H1 (cell line): ENCODE measurements at regions not wholly inside any gene's neighbourhood (a gene's known extent, or its start where the extent isn't known, plus 50 kb on each side); places are given as distances from the start of the nearest gene placed in this dataset.

Source experiments
- CTCF ChIA-PET: fragments of 300-600 bp; sonication (Branson Sonifier 250); formaldehyde crosslinking; loops from one replicate; lab custom pipeline; 2021; ENCODE audit not compliant: partially characterized antibody; lab: Charles Lee
- POLR2A ChIA-PET: fragments of 300-600 bp; sonication (Branson Sonifier 250); formaldehyde crosslinking; loops from one replicate; lab custom pipeline; 2021; ENCODE audit warnings: inconsistent platforms; ENCODE audit not compliant: partially characterized antibody; lab: Charles Lee
- DNase-seq, 2 experiments: peaks; one replicate each; pipeline versions ENCODE4 v3.0.0 to v3.0.0-alpha.2; 2010 to 2022; ENCODE audit warnings: low spot score in 2 of 2, low read depth in 1 of 2, mixed read lengths in 1 of 2
- FAIRE-seq: peaks from 2 replicates; lab custom pipeline; 2011; peaks lifted over from hg19 to GRCh38; lab: Jason Lieb, UNC
- H2AFZ ChIP-seq: 2 replicates; pipeline ENCODE4 v1.8.1; 2012; ENCODE audit warnings: low read length, inconsistent platforms
- H2AK5ac ChIP-seq: 2 replicates; pipeline ENCODE4 v1.6.1; 2013; ENCODE audit warnings: low read depth, low read length
- H2BK120ac ChIP-seq: replicated peaks from 2 replicates; pipeline ENCODE3; 2013; ENCODE audit warnings: low read depth, low read length, inconsistent platforms
- H2BK12ac ChIP-seq: 2 replicates; pipeline ENCODE4 v1.6.1; 2013; ENCODE audit warnings: low read depth, low read length
- H2BK15ac ChIP-seq: 2 replicates; pipeline ENCODE4 v1.6.1; 2013; ENCODE audit warnings: low read length
- H2BK20ac ChIP-seq: 2 replicates; pipeline ENCODE4 v1.6.1; 2013; ENCODE audit warnings: low read length
- H2BK5ac ChIP-seq: 2 replicates; pipeline ENCODE4 v1.6.1; 2013; ENCODE audit warnings: low read depth, low read length
- H3K14ac ChIP-seq: 2 replicates; pipeline ENCODE4 v1.6.1; 2013; ENCODE audit warnings: inconsistent platforms; ENCODE audit not compliant: insufficient read length
- H3K18ac ChIP-seq: 2 replicates; pipeline ENCODE4 v1.6.1; 2013; ENCODE audit warnings: low read length; ENCODE audit errors: extremely low read depth
- H3K23ac ChIP-seq: 2 replicates; pipeline ENCODE4 v1.6.1; 2013; ENCODE audit warnings: inconsistent platforms; ENCODE audit not compliant: insufficient read length
- H3K23me2 ChIP-seq: 2 replicates; pipeline ENCODE4 v1.6.1; 2013; ENCODE audit warnings: low read depth, low read length
- H3K27ac ChIP-seq: 2 replicates; pipeline ENCODE4 v1.6.1; 2011; ENCODE audit warnings: low read depth, low read length, inconsistent platforms
- H3K27me3 ChIP-seq, 4 experiments: replicated peaks in 1 of 4; 1 replicate in 1 of 4; 2 replicates in 3 of 4; pipeline versions ENCODE4 v1.6.1 to v1.8.1; 2011 to 2013; ENCODE audit warnings: low read length in 3 of 4, mild to moderate bottlenecking in 3 of 4, inconsistent platforms in 2 of 4, mixed read lengths in 2 of 4, moderate library complexity in 1 of 4; ENCODE audit not compliant: control insufficient read depth in 3 of 4, insufficient read depth in 3 of 4; ENCODE audit errors: extremely low read depth in 1 of 4
- H3K36me3 ChIP-seq, 4 experiments: 2 replicates each; pipeline versions ENCODE4 v1.6.1 to v1.8.1; 2011 to 2013; ENCODE audit warnings: mild to moderate bottlenecking in 4 of 4, low read length in 3 of 4, moderate library complexity in 2 of 4, control low read depth in 1 of 4, inconsistent platforms in 1 of 4; ENCODE audit not compliant: insufficient read depth in 4 of 4, control insufficient read depth in 2 of 4
- H3K4ac ChIP-seq: replicated peaks from 2 replicates; pipeline ENCODE3; 2013; ENCODE audit warnings: low read length, low read depth, mixed read lengths, inconsistent platforms; ENCODE audit not compliant: insufficient read length
- H3K4me1 ChIP-seq, 4 experiments: replicated peaks in 1 of 4; 1 replicate in 1 of 4; 2 replicates in 3 of 4; pipeline versions ENCODE4 v1.6.1 to v1.8.1; 2011 to 2013; ENCODE audit warnings: low read length in 3 of 4, inconsistent platforms in 2 of 4, mixed read lengths in 1 of 4; ENCODE audit not compliant: insufficient read depth in 4 of 4, control insufficient read depth in 3 of 4
- H3K4me2 ChIP-seq, 2 experiments: 2 replicates each; pipeline versions ENCODE4 v1.6.1 to v1.8.1; 2011 to 2013; ENCODE audit warnings: low read depth in 2 of 2, low read length in 2 of 2, control low read depth in 1 of 2, inconsistent platforms in 1 of 2, mild to moderate bottlenecking in 1 of 2; ENCODE audit not compliant: insufficient read depth in 1 of 2
- H3K4me3 ChIP-seq, 4 experiments: fragments of 200-600, 300-600 bp in 1 of 4; sonication (generic), shearing (Covaris generic), sonication (Bioruptor Twin) in 1 of 4; 2 replicates each; pipeline versions ENCODE4 v1.5.1 to v1.8.1; 2011 to 2016; ENCODE audit warnings: low read length in 4 of 4, low read depth in 3 of 4, control low read depth in 2 of 4, inconsistent platforms in 2 of 4, mild to moderate bottlenecking in 2 of 4, mixed read lengths in 1 of 4, moderate library complexity in 1 of 4; ENCODE audit not compliant: insufficient read depth in 2 of 4; ENCODE audit errors: extremely low read depth in 1 of 4
- H3K56ac ChIP-seq: replicated peaks from 2 replicates; pipeline ENCODE3; 2013; ENCODE audit warnings: low read depth, mild to moderate bottlenecking, mixed read lengths, low read length, inconsistent platforms; ENCODE audit not compliant: insufficient read length
- H3K79me1 ChIP-seq: 2 replicates; pipeline ENCODE4 v1.6.1; 2013; ENCODE audit warnings: low read depth, low read length, control low read depth
- H3K79me2 ChIP-seq, 2 experiments: 2 replicates each; pipeline versions ENCODE4 v1.6.1 to v1.8.1; 2012 to 2013; ENCODE audit warnings: low read length in 2 of 2, mild to moderate bottlenecking in 2 of 2, inconsistent platforms in 1 of 2; ENCODE audit not compliant: insufficient read depth in 2 of 2, control insufficient read depth in 1 of 2
- H3K9ac ChIP-seq, 4 experiments: replicated peaks in 1 of 4; 1 replicate in 1 of 4; 2 replicates in 3 of 4; pipeline versions ENCODE4 v1.6.1 to v1.8.1; 2011 to 2013; ENCODE audit warnings: low read depth in 3 of 4, low read length in 3 of 4, control low read depth in 2 of 4, mild to moderate bottlenecking in 2 of 4, moderate library complexity in 2 of 4, inconsistent platforms in 1 of 4; ENCODE audit errors: extremely low read depth in 1 of 4
- H3K9me3 ChIP-seq, 2 experiments: 2 replicates each; pipeline versions ENCODE4 v1.6.1 to v1.8.1; 2012 to 2013; ENCODE audit warnings: mild to moderate bottlenecking in 2 of 2, moderate library complexity in 2 of 2, control low read depth in 1 of 2, inconsistent platforms in 1 of 2, low read depth in 1 of 2, low read length in 1 of 2, mixed read lengths in 1 of 2; ENCODE audit not compliant: insufficient read depth in 2 of 2
- H4K20me1 ChIP-seq, 2 experiments: replicated peaks in 1 of 2; 2 replicates each; pipeline versions ENCODE3 to v1.8.1; 2011 to 2013; ENCODE audit warnings: inconsistent platforms in 2 of 2, low read length in 2 of 2, mild to moderate bottlenecking in 1 of 2; ENCODE audit not compliant: insufficient read depth in 2 of 2, control insufficient read depth in 1 of 2
- H4K5ac ChIP-seq: 2 replicates; pipeline ENCODE4 v1.6.1; 2013; ENCODE audit warnings: low read length, low read depth, mixed read lengths, inconsistent platforms; ENCODE audit not compliant: insufficient read length
- H4K8ac ChIP-seq: 2 replicates; pipeline ENCODE4 v1.8.0; 2013; ENCODE audit warnings: mild to moderate bottlenecking, moderate library complexity, low read length, inconsistent platforms; ENCODE audit not compliant: insufficient read depth; ENCODE audit errors: extremely low read depth
- H4K91ac ChIP-seq: replicated peaks from 2 replicates; pipeline ENCODE3; 2013; ENCODE audit warnings: low read length, mixed read lengths, inconsistent platforms; ENCODE audit not compliant: insufficient read length
- CTBP2 ChIP-seq: IDR thresholded peaks from 2 replicates; pipeline ENCODE4 v1.7.0; 2011; ENCODE audit warnings: borderline replicate concordance, mild to moderate bottlenecking, moderate library complexity, mixed read lengths, low read length; ENCODE audit not compliant: insufficient read depth, insufficient read length
- FOSL1 ChIP-seq: IDR thresholded peaks from 2 replicates; pipeline ENCODE4 v1.6.1; 2011; ENCODE audit warnings: mild to moderate bottlenecking, low read depth, low read length, moderate library complexity; ENCODE audit not compliant: insufficient read depth
- JUND ChIP-seq: IDR thresholded peaks from 2 replicates; pipeline ENCODE4 v1.6.1; 2011; ENCODE audit warnings: mild to moderate bottlenecking, improper control_type of control experiment, low read length
- MAFK ChIP-seq: IDR thresholded peaks from 2 replicates; pipeline ENCODE4 v1.6.1; 2012; ENCODE audit warnings: low read depth, mild to moderate bottlenecking, improper control_type of control experiment, low read length
- PHF8 ChIP-seq: fragments of 200-600 bp; sonication (generic); conservative IDR thresholded peaks from 2 replicates; pipeline ENCODE4 v1.7.1; 2012; ENCODE audit warnings: low read depth, mild to moderate bottlenecking, inconsistent platforms, low read length, moderate library complexity
- POLR2A ChIP-seq, 2 experiments: IDR thresholded peaks; 1 replicate in 1 of 2; 2 replicates in 1 of 2; pipeline ENCODE4 v1.6.1; 2011; ENCODE audit warnings: low read depth in 2 of 2, low read length in 2 of 2, mild to moderate bottlenecking in 2 of 2; ENCODE audit errors: control extremely low read depth in 1 of 2
- SIX5 ChIP-seq: IDR thresholded peaks from 2 replicates; pipeline ENCODE4 v1.6.1; 2011; ENCODE audit warnings: mild to moderate bottlenecking, low read depth, low read length
- SP2 ChIP-seq: IDR thresholded peaks from 2 replicates; pipeline ENCODE4 v1.6.1; 2012; ENCODE audit warnings: mild to moderate bottlenecking, low read length, inconsistent platforms
- SP4 ChIP-seq: IDR thresholded peaks from 2 replicates; pipeline ENCODE4 v1.6.1; 2012; ENCODE audit warnings: low read length, inconsistent platforms
- TCF12 ChIP-seq: IDR thresholded peaks from 2 replicates; pipeline ENCODE4 v1.6.1; 2011; ENCODE audit warnings: low read depth, mild to moderate bottlenecking, low read length
- YY1 ChIP-seq: IDR thresholded peaks from 2 replicates; pipeline ENCODE4 v1.6.1; 2011; ENCODE audit warnings: low read depth, mild to moderate bottlenecking, low read length
- ZNF274 ChIP-seq: IDR thresholded peaks from 2 replicates; pipeline ENCODE4 v1.7.0; 2012; ENCODE audit warnings: low read length, borderline replicate concordance; ENCODE audit errors: extremely low read depth
- WGBS, 2 experiments: shearing (Covaris generic) in 1 of 2; methylation state at CpG; one replicate each; pipeline versions ENCODE4 v1.1.6 to v1.1.7; 2013 to 2015; ENCODE audit warnings: low lambda C conversion rate in 2 of 2, mixed read lengths in 2 of 2, inconsistent platforms in 1 of 2, low coverage in 1 of 2, missing lambda C conversion rate in 1 of 2; ENCODE audit not compliant: insufficient replicate concordance in 2 of 2, insufficient coverage in 1 of 2, insufficient read length in 1 of 2; ENCODE audit errors: extremely low coverage in 1 of 2, missing lambda C conversion rate in 1 of 2; 5-methylcytosine and 5-hydroxymethylcytosine counted together
- TF ChIP-seq, protein P1 (sequence below): IDR thresholded peaks from 2 replicates; pipeline ENCODE4 v1.6.1; 2011; ENCODE audit warnings: low read depth, mild to moderate bottlenecking, low read length; ENCODE audit not compliant: insufficient read depth

DNA sequence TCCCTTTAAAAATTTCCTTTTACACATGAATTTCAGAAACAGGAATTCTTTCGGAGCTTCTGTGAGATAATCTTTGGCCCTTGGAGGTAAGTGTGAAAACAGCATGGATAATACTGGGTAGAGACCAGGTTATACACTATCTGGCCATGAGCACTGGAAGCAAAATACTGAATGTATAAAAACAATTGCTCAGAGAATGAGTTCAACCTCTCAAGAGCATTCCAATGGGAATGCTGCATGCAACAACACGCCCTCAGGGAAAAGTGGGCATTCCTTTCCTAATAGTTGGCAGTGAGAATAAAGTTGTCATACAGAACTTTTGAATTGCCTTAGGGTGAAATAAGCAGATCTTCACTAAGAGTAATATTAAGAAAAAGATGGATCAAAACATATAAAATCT is 574.8 kb upstream of the DIPK2B start:
- no peak overlapping the region for H2BK120ac ChIP-seq
- ChIA-PET POLR2A (interaction anchor here (0.8 to 1.3 kb wide), 2 partner anchors 12 to 32 kb away, joined by 3 read pairs; no protein-coding TSS in a partner anchor), CTCF (interaction anchor here (0.7 kb wide), 1 partner anchor 633 kb away, joined by 3 read pairs; no protein-coding TSS in a partner anchor)
- no peaks in the 10 kb centered on the region for H3K23me2 ChIP-seq
- H3K4me1 ChIP-seq = peaks cover 0 to 2% (median under 1%) of the 10 kb centered on the region in 4 experiments; a peak in 1 of 7 replicates
- 84% methylated on average over 2 of the region's 2 CpGs; no CpG with 5 or more reads in 1 of the 2 experiments for WGBS, 2 experiments
- peaks cover 11% of the 10 kb centered on the region in 2 experiments for H4K20me1 ChIP-seq
- no peaks in the 10 kb centered on the region; a peak in 1 of 8 replicates for H3K36me3 ChIP-seq
- H3K23ac ChIP-seq = no peak overlapping the region
- no peak overlapping the region for H4K8ac ChIP-seq
- no peak overlapping the region for H3K27ac ChIP-seq
- H3K79me2 ChIP-seq = peaks cover 3 to 98% of the 10 kb centered on the region in 2 experiments; a peak in 3 of 4 replicates
- TF ChIP-seq MAFK (no peak), CTBP2 (no peak), SP2 (no peak), JUND (no peak), POLR2A (IDR thresholded peaks at IDR 0.05; ENCODE audit: control extremely low read depth in 1 of 2, low read depth in 2 of 2, low read length in 2 of 2) (no peak), TCF12 (no peak), FOSL1 (no peak), SIX5 (no peak), YY1 (no peak), SP4 (no peak), ZNF274 (no peak), PHF8 (no peak)
- TF ChIP-seq, protein P1, sequence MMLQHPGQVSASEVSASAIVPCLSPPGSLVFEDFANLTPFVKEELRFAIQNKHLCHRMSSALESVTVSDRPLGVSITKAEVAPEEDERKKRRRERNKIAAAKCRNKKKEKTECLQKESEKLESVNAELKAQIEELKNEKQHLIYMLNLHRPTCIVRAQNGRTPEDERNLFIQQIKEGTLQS = no peak
- DNase-seq = no peak
- H2AFZ ChIP-seq = no peak overlapping the region
- no peak overlapping the region for H3K4me3 ChIP-seq
- no peaks in the 10 kb centered on the region for H3K27me3 ChIP-seq
- H4K91ac ChIP-seq = no peak overlapping the region
- no peak for FAIRE-seq
- no peak overlapping the region for H2BK5ac ChIP-seq
- H3K56ac ChIP-seq = no peak overlapping the region
- no peak overlapping the region for H3K14ac ChIP-seq
- no peak overlapping the region for H2BK20ac ChIP-seq
- no peak overlapping the region for H3K9ac ChIP-seq
- H2BK15ac ChIP-seq = no peak overlapping the region
- H3K79me1 ChIP-seq = no peaks in the 10 kb centered on the region; the same call in 1 of the 2 replicates
- H2BK12ac ChIP-seq = no peak overlapping the region
- no peaks in the 10 kb centered on the region for H3K9me3 ChIP-seq
- H3K18ac ChIP-seq = no peak overlapping the region
- no peak overlapping the region for H3K4ac ChIP-seq
- H2AK5ac ChIP-seq = no peak overlapping the region
- H3K4me2 ChIP-seq = no peak overlapping the region
- H4K5ac ChIP-seq = no peak overlapping the region
